Immature natural killer cell (primary cell): ENCODE measurements at regions not wholly inside any gene's neighbourhood (a gene's known extent, or its start where the extent isn't known, plus 50 kb on each side); places are given as distances from the start of the nearest gene placed in this dataset.

ENCODE experiments used
- DNase-seq, 3 donors: peaks; one replicate each; pipeline ENCODE4 v3.0.0; 2022; ENCODE audit warnings: mixed read lengths in 1 of 3
- H3K27ac Mint-ChIP-seq, 6 donors: one replicate each; pipeline ENCODE4 v1.8.0; 2020; ENCODE audit warnings: mixed read lengths in 6 of 6, mild to moderate bottlenecking in 5 of 6, inconsistent platforms in 4 of 6, moderate library complexity in 3 of 6
- H3K27me3 Mint-ChIP-seq, 3 donors: one replicate each; pipeline ENCODE4 v1.8.0; 2020 to 2021; ENCODE audit warnings: low read depth in 3 of 3, mild to moderate bottlenecking in 3 of 3, mixed read lengths in 3 of 3, moderate library complexity in 3 of 3, inconsistent platforms in 1 of 3
- H3K36me3 Mint-ChIP-seq, 3 donors: one replicate each; pipeline ENCODE4 v1.8.0; 2020; ENCODE audit warnings: mixed read lengths in 3 of 3, inconsistent platforms in 2 of 3, mild to moderate bottlenecking in 2 of 3
- H3K4me1 Mint-ChIP-seq, 2 donors: one replicate each; pipeline ENCODE4 v1.8.0; 2020; ENCODE audit warnings: inconsistent platforms in 2 of 2, mild to moderate bottlenecking in 2 of 2, mixed read lengths in 2 of 2, moderate library complexity in 1 of 2
- H3K4me3 Mint-ChIP-seq, 5 donors: one replicate each; pipeline ENCODE4 v1.8.0; 2020; ENCODE audit warnings: mild to moderate bottlenecking in 5 of 5, mixed read lengths in 5 of 5, inconsistent platforms in 3 of 5, moderate library complexity in 3 of 5
- H3K9me3 Mint-ChIP-seq, 6 donors: one replicate each; pipeline ENCODE4 v1.8.0; 2020; ENCODE audit warnings: mild to moderate bottlenecking in 6 of 6, mixed read lengths in 6 of 6, inconsistent platforms in 4 of 6, moderate library complexity in 3 of 6

- Mint-ChIP-seq H3K36me3 (no peaks in the 10 kb centered on the region), H3K27ac (no peak overlapping the region), H3K27me3 (peaks cover 0 to 2% (median 2%) of the 10 kb centered on the region in 3 donors), H3K4me1 (no peaks in the 10 kb centered on the region), H3K4me3 (no peak overlapping the region), H3K9me3 (peaks cover 0 to 3% (median 0%) of the 10 kb centered on the region in 6 donors)
- no peak for DNase-seq
These were observed 135.1 kb upstream of the ELL2 start for GRCh38 chr5:96096724-96097123.

- Mint-ChIP-seq H3K27me3 (peaks cover 0 to 2% (median 2%) of the 10 kb centered on the region in 3 donors), H3K4me3 (no peak overlapping the region)
These were observed 133.3 kb upstream of the ELL2 start for GRCh38 chr5:96094904-96095303.

DNA sequence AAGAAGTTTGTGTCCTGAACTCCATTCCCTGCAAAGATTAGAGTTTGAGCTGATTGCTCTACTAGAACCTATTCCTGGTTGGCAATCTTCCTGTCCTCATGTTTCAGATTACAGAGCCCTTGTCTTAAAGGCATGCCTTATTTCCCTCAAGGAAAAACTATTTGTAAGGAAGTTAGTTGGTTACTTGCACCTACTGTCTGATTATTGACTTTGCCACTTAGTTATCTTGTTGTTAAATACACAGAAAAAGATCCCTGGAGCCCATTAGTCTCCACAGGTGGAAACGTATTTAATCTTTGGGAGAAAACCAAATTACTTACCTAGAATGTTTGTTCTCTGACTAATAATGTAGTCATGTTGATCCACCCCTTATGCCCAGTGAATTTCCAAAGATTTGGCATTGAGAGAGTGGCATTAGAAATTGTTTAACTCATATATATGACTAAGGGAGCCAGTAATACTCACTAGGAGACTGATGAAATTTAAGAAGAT, 132.3 kb upstream of the ELL2 start:
- Mint-ChIP-seq H3K4me3 (no peak overlapping the region), H3K27me3 (peaks cover 0 to 2% (median 2%) of the 10 kb centered on the region in 3 donors), H3K27ac (no peak overlapping the region), H3K4me1 (no peaks in the 10 kb centered on the region), H3K9me3 (no peaks in the 10 kb centered on the region), H3K36me3 (no peaks in the 10 kb centered on the region)
- DNase-seq, result no peak

More at GRCh38 chr5:96094904-96095303, 133.3 kb upstream of the ELL2 start:
- Mint-ChIP-seq H3K9me3 (no peaks in the 10 kb centered on the region), H3K36me3 (no peaks in the 10 kb centered on the region), H3K27ac (no peak overlapping the region), H3K4me1 (no peaks in the 10 kb centered on the region)
- DNase-seq, result no peak

- no peaks in the 10 kb centered on the region for H3K4me1 Mint-ChIP-seq
- no peak overlapping the region for H3K27ac Mint-ChIP-seq
- no peak overlapping the region for H3K4me3 Mint-ChIP-seq
- H3K27me3 Mint-ChIP-seq, result peaks cover 0 to 1% (median 0%) of the 10 kb centered on the region in 3 donors
- H3K9me3 Mint-ChIP-seq, result no peaks in the 10 kb centered on the region
- no peaks in the 10 kb centered on the region for H3K36me3 Mint-ChIP-seq
- no peak for DNase-seq
These were observed 131.7 kb upstream of the ELL2 start for GRCh38 chr5:96093340-96093739.

GRCh38 chr5:96091874-96092273, 130.2 kb upstream of the ELL2 start:
- H3K4me3 Mint-ChIP-seq, result no peak overlapping the region
- DNase-seq, result no peak
- no peaks in the 10 kb centered on the region for H3K4me1 Mint-ChIP-seq
- no peaks in the 10 kb centered on the region for H3K36me3 Mint-ChIP-seq
- no peaks in the 10 kb centered on the region for H3K27me3 Mint-ChIP-seq
- H3K9me3 Mint-ChIP-seq, result no peaks in the 10 kb centered on the region
- no peak overlapping the region for H3K27ac Mint-ChIP-seq

GRCh38 chr5:96090215-96090614, 128.6 kb upstream of the ELL2 start:
- Mint-ChIP-seq H3K4me1 (no peaks in the 10 kb centered on the region), H3K27ac (no peak overlapping the region), H3K4me3 (no peak overlapping the region), H3K9me3 (no peaks in the 10 kb centered on the region), H3K27me3 (no peaks in the 10 kb centered on the region), H3K36me3 (no peaks in the 10 kb centered on the region)
- DNase-seq, result no peak

- Mint-ChIP-seq H3K9me3 (no peaks in the 10 kb centered on the region), H3K36me3 (no peaks in the 10 kb centered on the region), H3K27me3 (peaks cover 0 to 2% (median 2%) of the 10 kb centered on the region in 3 donors), H3K4me3 (no peak overlapping the region), H3K4me1 (no peaks in the 10 kb centered on the region), H3K27ac (no peak overlapping the region)
- DNase-seq, result no peak
These were observed 127.3 kb upstream of the ELL2 start for GRCh38 chr5:96088706-96089498.

GRCh38 chr5:96087939-96088338, 126.3 kb upstream of the ELL2 start:
- no peaks in the 10 kb centered on the region for H3K9me3 Mint-ChIP-seq
- no peak overlapping the region for H3K27ac Mint-ChIP-seq
- no peak for DNase-seq
- no peak overlapping the region for H3K4me3 Mint-ChIP-seq
- no peaks in the 10 kb centered on the region for H3K4me1 Mint-ChIP-seq
- H3K36me3 Mint-ChIP-seq, result no peaks in the 10 kb centered on the region
- H3K27me3 Mint-ChIP-seq, result peaks cover 0 to 7% (median 2%) of the 10 kb centered on the region in 3 donors

DNA sequence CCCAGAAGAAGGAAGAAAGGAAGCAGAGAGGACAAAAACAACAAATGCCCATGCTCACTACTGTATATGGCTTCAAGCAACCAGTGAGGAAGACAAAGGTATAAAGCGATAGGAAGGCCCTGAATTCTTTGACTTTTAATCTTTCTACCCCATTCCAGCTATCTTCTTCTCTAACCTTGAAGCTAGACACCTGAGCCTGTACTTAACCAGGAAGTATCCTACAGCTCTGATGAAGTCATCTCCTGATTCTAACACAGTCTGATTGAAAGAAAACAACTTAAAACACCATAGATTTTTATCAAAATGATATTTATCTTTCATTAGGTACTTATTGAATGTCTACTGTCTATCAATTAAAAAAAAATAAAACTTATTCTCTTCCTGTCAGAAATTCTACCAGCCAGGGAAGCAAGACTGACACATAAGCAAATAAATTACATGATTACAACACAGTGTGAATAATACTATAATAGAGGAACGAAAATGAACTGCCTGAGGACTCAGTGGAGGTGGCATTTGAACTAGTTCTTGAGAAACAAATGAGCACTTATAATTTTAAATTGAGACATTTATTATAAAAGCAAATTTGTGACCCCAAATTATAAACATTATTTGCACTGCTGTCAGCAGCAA, 123.3 kb upstream of the ELL2 start:
- no peaks in the 10 kb centered on the region for H3K36me3 Mint-ChIP-seq
- no peak for DNase-seq
- H3K27ac Mint-ChIP-seq, result no peak overlapping the region
- no peaks in the 10 kb centered on the region for H3K4me1 Mint-ChIP-seq
- no peaks in the 10 kb centered on the region for H3K9me3 Mint-ChIP-seq
- peaks cover 0 to 8% (median 2%) of the 10 kb centered on the region in 3 donors for H3K27me3 Mint-ChIP-seq
- H3K4me3 Mint-ChIP-seq, result no peak overlapping the region

DNA sequence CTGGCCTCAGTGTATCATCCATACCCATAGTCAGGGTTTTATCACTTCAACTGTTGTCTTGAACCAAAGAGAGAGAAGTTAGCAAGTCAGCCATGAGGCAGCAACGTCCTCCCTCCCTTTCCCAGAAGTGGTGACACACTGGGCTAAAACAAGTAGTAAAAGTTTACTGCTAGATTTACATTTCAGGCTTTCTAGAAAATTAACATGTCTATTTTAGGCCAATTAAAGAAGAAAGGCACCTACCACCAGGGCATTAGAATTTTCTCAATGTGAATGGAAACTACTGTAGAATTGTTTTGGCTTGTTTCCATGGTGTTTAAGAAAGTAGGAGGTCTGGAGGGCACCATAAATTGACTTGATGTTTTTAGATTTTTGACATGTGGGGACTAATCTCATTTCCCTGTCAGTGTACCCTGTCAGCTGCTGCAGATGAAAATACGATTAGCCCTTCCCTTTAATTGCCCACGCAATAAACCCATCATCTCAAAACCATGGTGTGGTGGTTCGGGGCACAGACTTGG, 121.8 kb upstream of the ELL2 start:
- Mint-ChIP-seq H3K9me3 (no peaks in the 10 kb centered on the region), H3K36me3 (no peaks in the 10 kb centered on the region), H3K27me3 (peaks cover 0 to 8% (median 2%) of the 10 kb centered on the region in 3 donors), H3K27ac (no peak overlapping the region), H3K4me1 (no peaks in the 10 kb centered on the region), H3K4me3 (no peak overlapping the region)
- DNase-seq, result no peak

GRCh38 chr5:96081276-96081858, 119.7 kb upstream of the ELL2 start:
- Mint-ChIP-seq H3K9me3 (peaks cover 0 to 2% (median 0%) of the 10 kb centered on the region in 6 donors), H3K4me1 (no peaks in the 10 kb centered on the region), H3K36me3 (no peaks in the 10 kb centered on the region), H3K27me3 (peaks cover 0 to 8% (median 2%) of the 10 kb centered on the region in 3 donors), H3K4me3 (no peak overlapping the region), H3K27ac (no peak overlapping the region)
- DNase-seq, result no peak

DNA sequence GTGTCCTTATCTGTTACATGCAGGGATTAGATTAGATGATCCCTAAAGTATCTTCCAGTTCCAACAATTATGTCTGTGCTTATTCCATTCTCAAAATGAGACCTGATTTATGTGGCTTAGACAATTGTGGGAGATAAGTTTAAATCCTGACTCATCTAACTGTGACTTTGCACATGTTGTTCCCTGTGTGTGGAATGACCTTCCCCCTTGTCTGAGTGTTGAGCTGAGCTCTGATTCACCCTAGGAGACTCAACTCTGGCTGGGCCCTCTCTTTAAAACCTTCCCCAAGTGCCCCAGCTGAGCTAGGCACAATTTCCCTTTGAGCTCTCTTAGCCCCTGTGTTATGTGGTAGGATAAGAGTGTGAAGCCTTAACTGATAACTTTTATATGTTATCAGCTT, 118.9 kb upstream of the ELL2 start:
- Mint-ChIP-seq H3K36me3 (no peaks in the 10 kb centered on the region), H3K4me3 (no peak overlapping the region), H3K27me3 (peaks cover 0 to 8% (median 2%) of the 10 kb centered on the region in 3 donors), H3K4me1 (no peaks in the 10 kb centered on the region), H3K9me3 (peaks cover 0 to 2% (median 0%) of the 10 kb centered on the region in 6 donors), H3K27ac (no peak overlapping the region)
- no peak for DNase-seq

GRCh38 chr5:96079962-96080361, 118.3 kb upstream of the ELL2 start:
- no peak for DNase-seq
- H3K9me3 Mint-ChIP-seq, result peaks cover 0 to 2% (median 0%) of the 10 kb centered on the region in 6 donors
- H3K36me3 Mint-ChIP-seq, result no peaks in the 10 kb centered on the region
- H3K4me3 Mint-ChIP-seq, result no peak overlapping the region
- no peak overlapping the region for H3K27ac Mint-ChIP-seq
- H3K27me3 Mint-ChIP-seq, result peaks cover 0 to 8% (median 2%) of the 10 kb centered on the region in 3 donors
- no peaks in the 10 kb centered on the region for H3K4me1 Mint-ChIP-seq

DNA sequence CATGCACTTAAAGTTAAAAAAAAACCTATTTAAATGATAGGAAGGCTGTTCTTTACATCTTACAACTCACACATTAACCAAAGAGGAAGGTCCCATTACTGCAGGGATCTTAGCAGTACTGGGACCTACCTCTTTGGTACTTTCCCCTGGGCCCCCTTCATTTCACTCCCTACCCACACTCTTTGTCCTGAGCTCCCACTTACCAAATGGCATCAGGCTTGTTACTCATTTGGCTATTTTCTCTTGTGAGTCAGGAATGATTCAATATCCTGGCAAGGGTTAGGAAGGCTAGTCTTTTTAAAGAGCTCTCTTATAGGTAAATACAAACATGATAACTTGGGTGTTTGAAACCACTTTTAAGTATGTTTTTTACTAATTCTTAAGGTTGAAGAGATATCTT, 117.4 kb upstream of the ELL2 start:
- H3K27me3 Mint-ChIP-seq, result peaks cover 0 to 6% (median 0%) of the 10 kb centered on the region in 3 donors
- no peaks in the 10 kb centered on the region for H3K36me3 Mint-ChIP-seq
- no peaks in the 10 kb centered on the region for H3K4me1 Mint-ChIP-seq
- DNase-seq, result no peak
- H3K9me3 Mint-ChIP-seq, result peaks cover 0 to 2% (median 0%) of the 10 kb centered on the region in 6 donors
- no peak overlapping the region for H3K27ac Mint-ChIP-seq
- H3K4me3 Mint-ChIP-seq, result no peak overlapping the region
